ENCODE measurements at regions not wholly inside any gene's neighbourhood (a gene's known extent, or its start where the extent isn't known, plus 50 kb on each side); places are given as distances from the start of the nearest gene placed in this dataset.

DNA sequence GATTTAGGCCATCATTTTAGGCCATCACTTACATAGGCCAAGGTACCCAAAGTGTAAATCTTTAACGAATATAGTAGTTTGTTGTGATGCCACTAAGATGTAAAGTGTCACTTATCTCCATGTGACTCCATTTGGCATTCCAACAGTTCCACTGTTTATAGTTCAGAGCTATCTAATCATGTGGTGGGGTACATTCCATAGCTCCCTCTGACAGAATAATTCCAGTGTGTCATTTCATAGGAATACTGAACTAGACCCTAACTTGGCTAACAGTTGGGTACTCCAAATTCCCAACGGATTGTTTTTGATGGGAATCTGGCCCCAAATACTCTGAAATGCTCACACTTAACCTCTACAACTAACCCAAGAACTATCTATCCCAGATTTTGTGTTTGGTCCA lies 76.7 kb upstream of the FST start:
- TF ChIP-seq, protein P1, sequence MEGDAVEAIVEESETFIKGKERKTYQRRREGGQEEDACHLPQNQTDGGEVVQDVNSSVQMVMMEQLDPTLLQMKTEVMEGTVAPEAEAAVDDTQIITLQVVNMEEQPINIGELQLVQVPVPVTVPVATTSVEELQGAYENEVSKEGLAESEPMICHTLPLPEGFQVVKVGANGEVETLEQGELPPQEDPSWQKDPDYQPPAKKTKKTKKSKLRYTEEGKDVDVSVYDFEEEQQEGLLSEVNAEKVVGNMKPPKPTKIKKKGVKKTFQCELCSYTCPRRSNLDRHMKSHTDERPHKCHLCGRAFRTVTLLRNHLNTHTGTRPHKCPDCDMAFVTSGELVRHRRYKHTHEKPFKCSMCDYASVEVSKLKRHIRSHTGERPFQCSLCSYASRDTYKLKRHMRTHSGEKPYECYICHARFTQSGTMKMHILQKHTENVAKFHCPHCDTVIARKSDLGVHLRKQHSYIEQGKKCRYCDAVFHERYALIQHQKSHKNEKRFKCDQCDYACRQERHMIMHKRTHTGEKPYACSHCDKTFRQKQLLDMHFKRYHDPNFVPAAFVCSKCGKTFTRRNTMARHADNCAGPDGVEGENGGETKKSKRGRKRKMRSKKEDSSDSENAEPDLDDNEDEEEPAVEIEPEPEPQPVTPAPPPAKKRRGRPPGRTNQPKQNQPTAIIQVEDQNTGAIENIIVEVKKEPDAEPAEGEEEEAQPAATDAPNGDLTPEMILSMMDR (IDR thresholded peaks at IDR 0.05): no peak
- no peak for TF ChIP-seq ZFX (IDR thresholded peaks at IDR 0.05; ENCODE audit: borderline replicate concordance)
